HG02623 (cell line): ENCODE measurements at regions not wholly inside any gene's neighbourhood (a gene's known extent, or its start where the extent isn't known, plus 50 kb on each side); places are given as distances from the start of the nearest gene placed in this dataset.
"Not testable (repeated sequence)": the region's sequence is repeated elsewhere in the genome, so short reads cannot be mapped to it uniquely, and the experiment has no call there.

ENCODE experiments used
- ATAC-seq: cut with Tn5 transposase; IDR thresholded peaks from one replicate; pipeline ENCODE4 v1.9.1; 2021; ENCODE audit warnings: moderate library complexity; ENCODE audit not compliant: unreplicated experiment

DNA sequence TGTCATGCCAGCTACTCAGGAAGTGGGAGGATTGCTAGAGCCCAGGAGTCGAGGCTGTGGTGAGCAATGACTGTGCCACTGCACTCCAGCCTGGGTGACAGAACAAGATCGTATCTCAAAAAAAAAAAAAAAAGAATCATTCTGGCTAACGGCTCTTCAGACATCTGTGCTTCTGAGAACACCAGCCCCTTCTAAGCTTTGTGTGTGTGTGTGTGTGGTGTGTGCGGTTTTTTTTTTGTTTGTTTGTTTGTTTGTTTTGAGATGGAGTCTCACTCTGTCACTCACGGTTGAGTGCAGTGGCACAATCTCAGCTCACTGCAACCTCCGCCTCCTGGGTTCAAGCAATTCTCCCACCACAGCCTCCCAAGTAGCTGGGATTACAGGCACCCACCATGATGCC lies 79.4 kb upstream of the DRD5 start:
- not testable (repeated sequence) for ATAC-seq

DNA sequence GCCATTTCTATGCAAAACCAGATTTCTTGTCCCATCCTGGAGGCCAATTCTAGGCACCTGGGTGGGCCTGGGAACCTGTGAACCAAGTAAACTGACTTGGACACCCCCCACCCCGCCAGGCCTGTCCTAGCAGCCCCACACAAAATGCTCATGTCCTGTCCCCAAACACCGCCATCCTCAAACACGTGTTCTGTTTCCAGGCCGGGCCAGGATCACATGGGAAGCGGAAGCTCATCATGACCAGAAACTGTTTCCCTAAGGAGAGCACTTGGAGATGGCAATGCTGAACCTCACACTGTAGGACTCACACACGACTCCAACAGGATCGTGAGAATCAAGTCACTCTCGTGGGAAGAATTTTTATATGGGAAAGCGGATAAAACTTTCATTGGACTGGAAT lies 78.7 kb upstream of the DRD5 start:
- ATAC-seq = not testable (repeated sequence)

DNA sequence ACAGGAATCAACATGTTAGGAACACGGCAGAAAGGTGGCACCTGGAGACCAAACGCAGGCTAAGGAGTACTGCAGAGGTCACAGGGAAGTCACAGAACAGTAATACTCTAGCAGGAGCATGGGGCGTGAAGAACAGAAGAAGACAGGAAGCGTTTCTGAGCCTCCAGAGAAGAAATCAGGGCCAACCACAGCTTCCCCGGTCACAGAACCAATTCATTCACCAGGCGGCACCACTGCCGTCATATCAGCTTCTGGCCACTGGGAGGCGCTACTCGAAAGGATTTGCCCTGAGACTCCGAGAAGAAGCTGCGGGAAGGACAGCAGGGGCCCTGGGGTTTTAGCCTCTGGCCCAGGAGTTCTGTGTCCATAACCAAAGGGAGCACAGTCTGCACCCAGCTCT lies 78.0 kb upstream of the DRD5 start:
- ATAC-seq = no peak

GRCh38 chr4:9704126-9704525 lies 77.3 kb upstream of the DRD5 start:
- ATAC-seq = not testable (repeated sequence)

DNA sequence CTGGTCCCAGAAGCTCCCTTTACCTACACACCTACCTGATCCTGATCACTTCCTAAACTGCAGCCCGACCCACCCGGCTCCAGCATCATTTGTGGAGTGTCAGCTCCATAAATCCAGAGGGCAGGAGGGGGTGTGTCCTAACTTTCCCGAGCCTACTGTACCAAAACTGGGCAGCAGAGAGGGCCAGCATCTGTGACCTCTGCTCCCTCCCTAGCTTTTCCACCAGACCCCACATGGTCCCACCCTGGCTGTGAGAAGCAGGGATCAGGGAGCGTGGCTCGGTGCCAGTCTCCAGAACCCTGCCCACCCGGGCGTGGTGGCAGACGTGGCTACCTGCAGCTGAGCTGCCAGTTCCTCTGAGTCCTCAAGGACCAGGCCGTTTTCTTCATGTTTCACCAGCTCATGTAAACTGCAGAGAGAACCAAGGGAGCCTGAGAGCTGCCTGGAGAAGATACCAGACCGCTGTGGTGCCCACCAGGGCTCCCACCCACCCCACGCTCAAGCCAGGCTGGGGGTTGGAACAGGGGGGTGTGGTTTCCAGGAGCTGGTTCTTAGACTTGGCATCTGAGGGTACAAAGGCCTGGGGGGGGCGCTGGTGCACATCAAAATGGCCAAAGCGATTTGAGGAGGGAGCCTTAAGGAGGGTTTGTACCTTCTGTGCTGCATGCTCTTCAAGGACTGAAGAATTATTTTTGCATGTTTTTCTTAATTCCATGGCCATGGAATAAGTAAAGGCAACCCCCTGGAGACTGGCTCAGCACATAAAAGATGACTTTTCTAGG lies 76.7 kb upstream of the DRD5 start:
- ATAC-seq = no peak

- ATAC-seq = not testable (repeated sequence)
Measured at GRCh38 chr4:9707281-9707680, 74.2 kb upstream of the DRD5 start.

DNA sequence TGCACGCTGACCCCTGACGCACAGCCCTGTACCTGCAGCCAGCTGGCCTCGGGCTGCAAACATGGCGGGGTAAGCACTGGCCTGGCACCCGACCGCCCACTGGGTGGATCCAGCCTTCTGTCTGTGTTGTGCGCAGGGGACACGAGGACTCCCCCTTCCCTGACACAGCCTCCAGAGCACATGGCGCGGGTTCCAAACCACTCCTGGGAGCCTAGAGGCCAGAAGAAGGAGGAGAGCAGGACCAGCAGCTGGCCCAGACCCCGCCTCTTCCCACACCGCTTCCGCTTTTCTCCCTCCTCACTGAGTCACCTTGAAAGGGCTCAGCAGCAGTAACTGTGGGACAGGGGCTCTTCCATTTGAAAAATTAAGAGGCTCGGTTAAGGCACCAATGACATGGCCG lies 73.5 kb upstream of the DRD5 start:
- ATAC-seq = not testable (repeated sequence)

DNA sequence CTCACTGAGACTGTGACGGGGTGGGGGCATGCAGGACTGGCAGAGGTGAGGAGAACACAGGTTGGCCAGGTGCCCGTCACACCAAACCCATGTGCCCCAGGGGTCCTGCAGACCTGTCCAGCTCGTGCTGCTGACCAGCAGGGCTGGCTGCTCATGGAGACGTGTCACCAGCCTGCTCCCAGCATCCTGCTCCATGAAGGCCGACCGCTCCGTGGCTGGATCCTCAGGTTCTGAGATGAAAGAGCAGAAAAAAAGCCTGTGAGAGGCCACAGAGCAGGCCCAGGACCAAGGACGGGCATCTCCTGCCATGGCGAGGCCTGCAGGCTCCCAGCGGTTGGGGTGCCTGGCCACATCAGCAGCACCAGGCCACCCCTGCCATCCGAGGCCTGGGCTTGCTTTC lies 71.7 kb upstream of the DRD5 start:
- no peak for ATAC-seq

DNA sequence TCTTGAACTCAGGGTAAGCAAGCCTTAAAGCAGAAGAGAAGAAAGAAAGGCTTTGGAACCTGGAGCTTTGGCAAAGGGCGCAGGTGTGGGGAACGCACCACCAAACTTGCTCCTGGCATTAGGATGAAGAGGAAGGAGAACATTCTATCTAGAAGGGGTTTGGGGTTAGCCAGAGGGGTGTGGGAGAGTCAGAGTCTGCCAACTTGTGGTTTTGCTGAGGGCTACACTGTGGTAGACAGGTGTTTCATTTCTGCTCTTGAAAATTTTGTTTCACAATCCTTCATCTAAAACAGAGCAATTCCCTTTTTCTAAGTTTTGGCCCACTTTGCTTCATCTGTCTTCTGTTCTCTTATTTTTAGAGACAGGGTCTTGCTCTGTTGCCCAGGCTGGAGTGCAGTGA lies 66.2 kb upstream of the DRD5 start:
- ATAC-seq = not testable (repeated sequence)

- no peak for ATAC-seq
Measured at GRCh38 chr4:9716093-9716492, 65.3 kb upstream of the DRD5 start.

DNA sequence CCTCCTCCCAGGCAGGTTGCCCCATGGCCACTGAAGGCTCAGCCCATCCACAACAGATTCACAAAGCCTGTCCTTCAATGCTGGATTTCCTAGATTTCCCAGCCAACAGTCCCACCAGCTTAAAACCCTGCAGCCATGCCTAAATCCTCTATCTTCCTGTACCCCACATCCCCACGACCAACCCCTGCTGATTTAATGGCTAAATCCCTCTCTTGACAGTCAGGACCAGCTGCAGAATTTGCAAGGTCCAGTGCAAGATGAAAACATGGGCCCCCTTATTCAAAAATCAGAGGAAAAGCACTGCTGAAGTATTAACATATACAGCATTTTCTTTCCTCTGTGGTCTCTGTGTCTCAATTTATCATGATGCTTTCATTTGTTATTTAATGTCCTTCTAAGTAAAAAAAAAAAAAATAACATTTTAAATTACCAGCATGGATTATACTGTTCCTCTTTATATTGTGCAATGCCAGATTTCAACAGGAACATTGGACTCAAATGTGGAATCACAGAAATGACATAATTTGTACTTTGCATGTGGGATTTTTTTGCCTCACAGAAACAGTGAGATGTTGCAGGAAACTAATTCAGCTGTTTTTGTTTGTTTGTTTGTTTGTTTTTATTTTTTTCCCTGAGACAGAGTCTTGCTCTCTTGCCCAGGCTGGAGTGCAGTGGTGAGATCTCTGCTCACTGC lies 63.0 kb upstream of the DRD5 start:
- not testable (repeated sequence) for ATAC-seq

DNA sequence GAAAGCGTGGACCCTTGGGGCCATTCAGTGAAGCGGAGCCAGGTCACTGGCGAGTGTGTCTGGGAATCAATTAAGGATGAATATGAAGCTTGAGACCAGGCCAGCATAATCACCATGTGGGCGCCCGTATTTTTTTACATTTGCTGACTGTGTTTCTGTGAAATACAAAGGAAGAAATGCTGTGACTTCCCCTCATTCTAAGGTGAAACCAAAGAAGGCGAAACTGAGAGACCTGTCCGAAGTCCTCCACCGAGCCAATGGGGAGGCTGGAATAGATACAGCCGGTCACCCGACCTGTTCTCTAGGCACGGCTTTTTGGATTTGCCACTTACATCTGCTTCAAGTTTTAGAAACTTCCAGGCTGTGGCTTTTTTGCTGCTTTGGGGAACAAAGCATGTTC lies 59.3 kb upstream of the DRD5 start:
- ATAC-seq = not testable (repeated sequence)
